ENCODE measurements at regions not wholly inside any gene's neighbourhood (a gene's known extent, or its start where the extent isn't known, plus 50 kb on each side); places are given as distances from the start of the nearest gene placed in this dataset.

GRCh38 chr4:144463896-144464295 is 182.1 kb upstream of the HHIP start:
- no peak for TF ChIP-seq ZNF384 (IDR thresholded peaks at IDR 0.05)
- TF ChIP-seq BHLHE40 (IDR thresholded peaks at IDR 0.05; ENCODE audit: borderline replicate concordance): no peak
- TF ChIP-seq PKNOX1 (IDR thresholded peaks at IDR 0.05): no peak
- TF ChIP-seq FOXA1 (IDR thresholded peaks at IDR 0.05): no peak
- TF ChIP-seq TARDBP (IDR thresholded peaks at IDR 0.05): no peak
- no peak for TF ChIP-seq LEF1 (IDR thresholded peaks at IDR 0.05; ENCODE audit: borderline replicate concordance)
- no peak for TF ChIP-seq SP1 (IDR thresholded peaks at IDR 0.05)
- TF ChIP-seq FOXM1 (IDR thresholded peaks at IDR 0.05; ENCODE audit: borderline replicate concordance): no peak
- no peak for TF ChIP-seq L3MBTL2 (conservative IDR thresholded peaks at IDR 0.05)
- TF ChIP-seq FOXK2 (IDR thresholded peaks at IDR 0.05): no peak
- no peak for TF ChIP-seq NFRKB (IDR thresholded peaks at IDR 0.05)
- no peak for TF ChIP-seq SUZ12 (IDR thresholded peaks at IDR 0.05)
- TF ChIP-seq ELF4 (IDR thresholded peaks at IDR 0.05): no peak
- no peak for TF ChIP-seq HDGF (IDR thresholded peaks at IDR 0.05; ENCODE audit: borderline replicate concordance)

Measured in HEK293T (cell line).